B cell (primary cell): ENCODE measurements at regions not wholly inside any gene's neighbourhood (a gene's known extent, or its start where the extent isn't known, plus 50 kb on each side); places are given as distances from the start of the nearest gene placed in this dataset.

Experiments used
- ATAC-seq: fragments of 200-7000 bp; cut with Tn5 transposase; one replicate; pipeline ENCODE4 v1.10.0; 2021; ENCODE audit warnings: low read depth, mild to moderate bottlenecking, moderate number of reproducible peaks, moderate library complexity
- CTCF ChIA-PET: fragments of 350-600 bp; sonication (Branson Sonifier 250); formaldehyde crosslinking; loops from one replicate; lab custom pipeline; 2021; ENCODE audit warnings: antibody characterized with exemption, inconsistent platforms; lab: Charles Lee
- POLR2A ChIA-PET: fragments of 350-600 bp; sonication (Branson Sonifier 250); formaldehyde crosslinking; loops from one replicate; lab custom pipeline; 2021; ENCODE audit warnings: antibody characterized with exemption; lab: Charles Lee
- DNase-seq: peaks from one replicate; pipeline ENCODE4 v3.0.0; 2013
- H2AFZ ChIP-seq: 2 replicates; pipeline ENCODE4 v1.6.1; 2012; ENCODE audit warnings: mild to moderate bottlenecking, low read depth, low read length; ENCODE audit not compliant: insufficient read depth, poor library complexity, severe bottlenecking
- H3K27ac ChIP-seq, 2 donors: 1 replicate in 1 of 2; 2 replicates in 1 of 2; pipeline ENCODE4 v1.5.1; 2012 to 2013; ENCODE audit warnings: low read length in 2 of 2, mild to moderate bottlenecking in 2 of 2, moderate library complexity in 1 of 2
- H3K27me3 ChIP-seq, 4 experiments: fragments of 200-600 bp in 1 of 4; sonication (generic) in 1 of 4; replicated peaks in 1 of 4; 1 replicate in 2 of 4; 2 replicates in 2 of 4; pipeline versions ENCODE4 v1.6.1 to v1.7.0; 2013 to 2016; ENCODE audit warnings: low read length in 3 of 4, mild to moderate bottlenecking in 2 of 4, mixed read lengths in 1 of 4, moderate library complexity in 1 of 4; ENCODE audit not compliant: insufficient read depth in 4 of 4, control insufficient read depth in 3 of 4; ENCODE audit errors: control extremely low read depth in 1 of 4
- H3K36me3 ChIP-seq, 2 experiments: replicated peaks in 1 of 2; 1 replicate in 1 of 2; 2 replicates in 1 of 2; pipeline versions ENCODE4 v1.6.1 to v1.7.1; 2013; ENCODE audit warnings: low read length in 1 of 2; ENCODE audit not compliant: insufficient read depth in 2 of 2, control insufficient read depth in 1 of 2; ENCODE audit errors: control extremely low read depth in 1 of 2, extremely low read depth in 1 of 2
- H3K4me1 ChIP-seq, 2 donors: fragments of 200-600 bp in 1 of 2; sonication (generic) in 1 of 2; 1 replicate in 1 of 2; 2 replicates in 1 of 2; pipeline versions ENCODE4 v1.5.1 to v1.6.1; 2013 to 2017; ENCODE audit warnings: low read length in 2 of 2; ENCODE audit not compliant: control insufficient read depth in 2 of 2, insufficient read depth in 2 of 2
- H3K4me2 ChIP-seq: replicated peaks from 2 replicates; pipeline ENCODE3; 2012; ENCODE audit warnings: mild to moderate bottlenecking, low read depth, low read length; ENCODE audit not compliant: poor library complexity, severe bottlenecking
- H3K4me3 ChIP-seq, 5 experiments: fragments of 200-600 bp in 1 of 5; sonication (generic) in 1 of 5; 1 replicate in 3 of 5; 2 replicates in 2 of 5; pipeline versions ENCODE4 v1.5.1 to v1.7.0; 2011 to 2016; ENCODE audit warnings: low read length in 4 of 5, mild to moderate bottlenecking in 4 of 5, low read depth in 2 of 5, control low read depth in 1 of 5, moderate library complexity in 1 of 5; ENCODE audit not compliant: insufficient read depth in 1 of 5; ENCODE audit errors: control extremely low read depth in 1 of 5, extremely low read depth in 1 of 5
- H3K79me2 ChIP-seq: fragments of 200-600 bp; sonication (generic); one replicate; pipeline ENCODE4 v1.6.0; 2016; ENCODE audit warnings: low read length; ENCODE audit not compliant: control insufficient read depth, insufficient read depth
- H3K9ac ChIP-seq: fragments of 200-600 bp; sonication (generic); 2 replicates; pipeline ENCODE4 v1.6.1; 2017; ENCODE audit warnings: mild to moderate bottlenecking, low read length, moderate library complexity
- H3K9me3 ChIP-seq, 3 donors: one replicate each; pipeline versions ENCODE4 v1.6.1 to v1.7.1; 2013; ENCODE audit warnings: low read length in 2 of 3; ENCODE audit not compliant: control insufficient read depth in 2 of 3, insufficient read depth in 1 of 3; ENCODE audit errors: control extremely low read depth in 1 of 3
- H4K20me1 ChIP-seq: 2 replicates; pipeline ENCODE4 v1.6.0; 2012; ENCODE audit warnings: mild to moderate bottlenecking, low read length; ENCODE audit not compliant: insufficient read depth, control insufficient read depth, poor library complexity, severe bottlenecking
- H3K27ac Mint-ChIP-seq: one replicate; pipeline ENCODE4 v1.8.0; 2021; ENCODE audit warnings: mixed read lengths
- H3K27me3 Mint-ChIP-seq: one replicate; pipeline ENCODE4 v1.8.0; 2021; ENCODE audit warnings: mixed read lengths
- H3K4me1 Mint-ChIP-seq: one replicate; pipeline ENCODE4 v1.8.0; 2021; ENCODE audit warnings: mixed read lengths
- H3K4me3 Mint-ChIP-seq: one replicate; pipeline ENCODE4 v1.8.0; 2021; ENCODE audit warnings: mixed read lengths
- H3K9me3 Mint-ChIP-seq: one replicate; pipeline ENCODE4 v1.8.0; 2022; ENCODE audit warnings: mixed read lengths; ENCODE audit not compliant: insufficient read depth
- EZH2 ChIP-seq: IDR thresholded peaks from 2 replicates; pipeline ENCODE4 v1.6.1; 2012; ENCODE audit warnings: borderline replicate concordance, low read depth, mild to moderate bottlenecking, moderate library complexity, low read length; ENCODE audit not compliant: insufficient read depth, poor library complexity, severe bottlenecking
- WGBS: methylation state at CpG from one replicate; pipeline ENCODE4 v1.1.5; 2013; ENCODE audit warnings: missing lambda C conversion rate; ENCODE audit not compliant: insufficient coverage; 5-methylcytosine and 5-hydroxymethylcytosine counted together
- intact Hi-C: fragments of 100-400 bp; cut with micrococcal nuclease; formaldehyde crosslinking; loops from one replicate; pipeline ENCODE4 v1.10.0; 2022
- TF ChIP-seq, protein P1 (sequence below): fragments of 200-600 bp; IDR thresholded peaks from one replicate; pipeline ENCODE4 v1.8.0; 2022; ENCODE audit warnings: antibody characterized with exemption, mild to moderate bottlenecking

DNA sequence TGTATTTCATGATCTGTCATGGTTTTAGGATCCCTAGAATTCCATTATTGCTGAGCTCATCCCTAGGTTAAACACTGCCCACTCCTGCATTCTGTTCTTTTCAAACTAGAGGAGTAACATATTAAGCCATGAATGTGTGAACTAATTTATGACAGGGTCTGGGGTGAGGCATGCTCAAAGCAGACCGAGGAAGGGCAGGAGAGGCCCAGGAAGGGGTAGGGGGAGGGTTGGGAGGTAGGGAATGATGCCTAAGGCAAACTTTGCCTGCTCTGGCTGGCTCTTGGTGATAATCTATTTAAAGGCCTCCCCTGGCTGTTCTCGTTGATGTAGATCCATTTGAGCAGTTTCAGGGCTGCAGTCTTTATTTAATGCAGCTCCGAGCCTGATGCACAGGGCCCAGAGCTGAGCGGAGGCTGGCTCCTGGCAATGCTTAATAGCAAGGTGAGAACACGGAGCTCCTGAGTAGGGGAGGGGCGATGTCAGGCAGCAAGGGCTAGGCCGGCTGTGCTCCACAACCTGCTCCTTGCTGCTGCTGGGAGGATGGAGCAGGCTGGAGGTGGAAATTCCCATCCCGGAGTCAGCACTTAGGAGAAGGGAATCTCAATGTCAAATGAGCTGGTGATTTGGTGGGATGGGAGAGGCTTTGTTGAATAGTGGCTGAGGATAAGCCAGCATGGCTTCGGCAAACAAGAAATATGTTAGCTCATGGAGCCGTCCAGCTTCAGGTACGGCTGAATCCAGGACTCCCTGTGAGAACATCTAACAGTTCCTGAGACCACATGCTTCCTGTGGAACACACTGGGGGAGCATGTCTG lies 73.2 kb upstream of the UNC5A start:
- Histone ChIP-seq H3K27ac (no peak overlapping the region), H3K9me3 (peaks cover 0 to 5% (median 0%) of the 10 kb centered on the region in 3 donors), H3K4me2 (no peak overlapping the region), H3K36me3 (no peaks in the 10 kb centered on the region), H3K4me3 (no peak overlapping the region), H3K4me1 (peaks cover 0 to under 1% of the 10 kb centered on the region in 2 donors), H2AFZ (no peak overlapping the region), H4K20me1 (no peaks in the 10 kb centered on the region), H3K79me2 (no peaks in the 10 kb centered on the region), H3K27me3 (peaks cover 0 to 32% (median 2%) of the 10 kb centered on the region in 4 experiments), H3K9ac (no peak overlapping the region)
- ATAC-seq (no peak), DNase-seq (no peak)
- ChIA-PET CTCF (no interaction called here), POLR2A (no interaction called here)
- no peak overlapping the region for H3K27ac Mint-ChIP-seq
- no peak overlapping the region for H3K4me3 Mint-ChIP-seq
- no peaks in the 10 kb centered on the region for H3K9me3 Mint-ChIP-seq
- intact Hi-C loops: no loop called here
- TF ChIP-seq, protein P1, sequence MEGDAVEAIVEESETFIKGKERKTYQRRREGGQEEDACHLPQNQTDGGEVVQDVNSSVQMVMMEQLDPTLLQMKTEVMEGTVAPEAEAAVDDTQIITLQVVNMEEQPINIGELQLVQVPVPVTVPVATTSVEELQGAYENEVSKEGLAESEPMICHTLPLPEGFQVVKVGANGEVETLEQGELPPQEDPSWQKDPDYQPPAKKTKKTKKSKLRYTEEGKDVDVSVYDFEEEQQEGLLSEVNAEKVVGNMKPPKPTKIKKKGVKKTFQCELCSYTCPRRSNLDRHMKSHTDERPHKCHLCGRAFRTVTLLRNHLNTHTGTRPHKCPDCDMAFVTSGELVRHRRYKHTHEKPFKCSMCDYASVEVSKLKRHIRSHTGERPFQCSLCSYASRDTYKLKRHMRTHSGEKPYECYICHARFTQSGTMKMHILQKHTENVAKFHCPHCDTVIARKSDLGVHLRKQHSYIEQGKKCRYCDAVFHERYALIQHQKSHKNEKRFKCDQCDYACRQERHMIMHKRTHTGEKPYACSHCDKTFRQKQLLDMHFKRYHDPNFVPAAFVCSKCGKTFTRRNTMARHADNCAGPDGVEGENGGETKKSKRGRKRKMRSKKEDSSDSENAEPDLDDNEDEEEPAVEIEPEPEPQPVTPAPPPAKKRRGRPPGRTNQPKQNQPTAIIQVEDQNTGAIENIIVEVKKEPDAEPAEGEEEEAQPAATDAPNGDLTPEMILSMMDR: no peak
- no peak for TF ChIP-seq EZH2
- 74% methylated on average over 11 of the region's 11 CpGs for whole genome bisulfite sequencing
- no peaks in the 10 kb centered on the region for H3K4me1 Mint-ChIP-seq
- peaks cover 61% of the 10 kb centered on the region for H3K27me3 Mint-ChIP-seq
